ENCODE measurements at regions not wholly inside any gene's neighbourhood (a gene's known extent, or its start where the extent isn't known, plus 50 kb on each side); places are given as distances from the start of the nearest gene placed in this dataset.

GRCh38 chr6:18845896-18846295, 458.7 kb downstream of the RNF144B start:
- DNase-seq (ENCODE audit: low read depth in 1 of 2, low spot score in 1 of 2) = no peak
- no peak for TF ChIP-seq JUND (IDR thresholded peaks at IDR 0.05; ENCODE audit: low read depth)
- in situ Hi-C loops (cut with HindIII; ENCODE audit: low pct_unique_long_range_greater_than_20kb, low sequenced_read_pairs) = no loop called here

GRCh38 chr6:18846327-18846726, 459.2 kb downstream of the RNF144B start:
- in situ Hi-C loops (cut with HindIII; ENCODE audit: low pct_unique_long_range_greater_than_20kb, low sequenced_read_pairs) = no loop called here
- DNase-seq (ENCODE audit: low read depth in 1 of 2, low spot score in 1 of 2) = no peak
- TF ChIP-seq JUND (IDR thresholded peaks at IDR 0.05; ENCODE audit: low read depth) = no peak

DNA sequence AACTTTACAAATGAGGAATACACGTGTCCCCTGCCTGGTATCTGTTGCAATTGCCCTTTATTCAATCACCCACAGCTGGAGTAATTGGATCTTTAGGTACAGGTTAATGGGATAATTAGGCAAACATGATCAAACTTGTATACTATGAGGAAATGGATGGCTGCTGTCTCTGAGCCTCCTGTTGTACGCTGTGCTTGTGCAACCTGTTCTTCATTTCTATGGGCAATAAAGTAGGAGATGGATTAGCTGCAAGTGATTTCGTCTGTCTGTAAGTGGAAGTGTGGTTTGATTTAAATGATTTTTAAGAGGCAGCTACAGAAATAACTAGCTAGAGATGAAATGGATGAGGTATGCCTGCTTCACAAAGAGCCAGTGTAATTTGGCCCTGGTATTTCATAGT, 474.1 kb downstream of the RNF144B start:
- DNase-seq (ENCODE audit: low read depth in 1 of 2, low spot score in 1 of 2) = peak; percentile 5 to 29
- in situ Hi-C loops (cut with HindIII; ENCODE audit: low pct_unique_long_range_greater_than_20kb, low sequenced_read_pairs) = no loop called here
- no peak for TF ChIP-seq JUND (IDR thresholded peaks at IDR 0.05; ENCODE audit: low read depth)

DNA sequence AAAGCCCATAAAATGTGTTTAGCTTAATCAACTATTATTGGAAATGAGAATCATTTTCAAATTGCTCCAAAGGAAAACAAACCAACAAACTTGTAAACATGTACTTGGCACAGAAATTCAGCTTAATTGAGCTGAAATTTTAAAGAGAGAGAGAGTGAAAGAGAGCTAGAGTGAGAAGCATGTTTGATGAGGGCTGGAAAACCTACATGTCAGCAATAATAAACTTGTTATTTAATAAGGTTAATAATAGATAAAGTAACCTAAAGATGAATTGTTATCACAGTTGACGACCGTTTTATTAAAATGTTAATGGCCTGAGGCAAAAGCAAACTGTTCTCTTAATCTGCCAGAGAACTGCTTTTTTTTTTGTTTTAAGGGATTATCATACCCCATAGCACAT, 496.1 kb downstream of the RNF144B start:
- in situ Hi-C loops (cut with HindIII; ENCODE audit: low pct_unique_long_range_greater_than_20kb, low sequenced_read_pairs) = no loop called here
- DNase-seq (ENCODE audit: low read depth in 1 of 2, low spot score in 1 of 2) = no peak
- TF ChIP-seq JUND (IDR thresholded peaks at IDR 0.05; ENCODE audit: low read depth) = no peak

DNA sequence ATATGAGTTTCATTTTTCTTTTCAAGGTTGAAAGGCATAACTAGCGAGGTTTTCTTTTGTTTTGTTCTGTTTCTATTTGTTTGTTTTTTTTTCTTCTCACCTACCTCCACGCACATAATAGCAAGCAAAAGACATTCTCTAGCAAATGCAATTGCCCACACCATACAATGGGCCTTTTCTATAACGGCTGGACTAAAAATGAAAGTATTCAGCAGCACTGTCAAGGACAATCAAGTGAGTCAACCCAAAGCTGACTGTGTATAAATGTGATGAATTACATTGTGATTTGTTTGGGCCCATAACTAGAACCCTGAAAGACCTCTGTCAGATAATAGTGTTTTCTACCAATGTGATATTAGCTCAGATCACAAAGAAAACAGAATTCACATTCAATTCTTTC, 496.7 kb downstream of the RNF144B start:
- in situ Hi-C loops (cut with HindIII; ENCODE audit: low pct_unique_long_range_greater_than_20kb, low sequenced_read_pairs) = no loop called here
- DNase-seq (ENCODE audit: low read depth in 1 of 2, low spot score in 1 of 2) = no peak
- no peak for TF ChIP-seq JUND (IDR thresholded peaks at IDR 0.05; ENCODE audit: low read depth)

GRCh38 chr6:18893540-18894269, 506.6 kb downstream of the RNF144B start:
- no peak for TF ChIP-seq JUND (IDR thresholded peaks at IDR 0.05; ENCODE audit: low read depth)
- in situ Hi-C loops (cut with HindIII; ENCODE audit: low pct_unique_long_range_greater_than_20kb, low sequenced_read_pairs) = no loop called here
- DNase-seq (ENCODE audit: low read depth in 1 of 2, low spot score in 1 of 2) = no peak

DNA sequence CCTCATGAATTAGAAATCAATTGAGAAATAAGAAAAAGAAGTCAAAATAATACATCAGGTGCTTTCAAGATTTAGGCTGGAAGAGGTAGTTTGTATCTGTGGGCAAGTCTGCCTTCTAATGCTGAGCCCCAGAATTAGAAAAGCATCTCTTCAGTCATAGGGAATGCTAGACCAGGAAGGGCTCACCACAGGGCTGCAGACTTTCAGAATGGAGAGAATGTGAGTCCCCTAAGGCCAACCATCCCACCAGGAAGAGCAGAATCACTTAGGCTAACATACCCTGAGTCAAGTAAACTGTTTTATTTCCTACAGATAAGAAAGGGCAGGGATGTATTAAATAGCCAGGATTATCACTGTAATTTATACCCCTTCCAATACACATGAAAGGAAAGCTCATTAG, 510.2 kb downstream of the RNF144B start:
- TF ChIP-seq JUND (IDR thresholded peaks at IDR 0.05; ENCODE audit: low read depth) = no peak
- no peak for DNase-seq (ENCODE audit: low read depth in 1 of 2, low spot score in 1 of 2)
- in situ Hi-C loops (cut with HindIII; ENCODE audit: low pct_unique_long_range_greater_than_20kb, low sequenced_read_pairs) = no loop called here

- in situ Hi-C loops (cut with HindIII; ENCODE audit: low pct_unique_long_range_greater_than_20kb, low sequenced_read_pairs) = no loop called here
- TF ChIP-seq JUND (IDR thresholded peaks at IDR 0.05; ENCODE audit: low read depth) = no peak
- no peak for DNase-seq (ENCODE audit: low read depth in 1 of 2, low spot score in 1 of 2)
Observed at GRCh38 chr6:18904681-18905080, 517.5 kb downstream of the RNF144B start.

GRCh38 chr6:18920701-18921100, 533.6 kb downstream of the RNF144B start:
- TF ChIP-seq JUND (IDR thresholded peaks at IDR 0.05; ENCODE audit: low read depth) = no peak
- in situ Hi-C loops (cut with HindIII; ENCODE audit: low pct_unique_long_range_greater_than_20kb, low sequenced_read_pairs) = no loop called here
- no peak for DNase-seq (ENCODE audit: low read depth in 1 of 2, low spot score in 1 of 2)

DNA sequence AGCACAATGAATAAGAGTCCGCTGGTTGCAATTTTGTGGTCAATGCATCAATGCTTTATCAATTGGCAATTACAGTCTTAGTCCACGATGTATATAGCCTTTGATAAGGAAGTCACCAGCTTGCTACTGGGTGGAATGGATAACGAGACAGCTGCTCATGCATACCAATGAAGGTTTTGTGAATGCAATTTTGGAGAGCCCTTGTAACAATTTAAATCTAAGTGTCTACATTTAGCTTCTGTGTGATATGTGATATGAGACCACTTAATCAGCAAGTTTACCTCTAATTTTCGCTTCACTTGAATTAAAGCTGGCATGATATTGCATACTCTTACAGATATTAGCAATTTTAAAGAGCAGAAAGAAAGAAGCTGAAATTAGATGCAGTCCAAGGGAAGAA, 543.9 kb downstream of the RNF144B start:
- TF ChIP-seq JUND (IDR thresholded peaks at IDR 0.05; ENCODE audit: low read depth) = no peak
- no peak for DNase-seq (ENCODE audit: low read depth in 1 of 2, low spot score in 1 of 2)
- in situ Hi-C loops (cut with HindIII; ENCODE audit: low pct_unique_long_range_greater_than_20kb, low sequenced_read_pairs) = no loop called here

DNA sequence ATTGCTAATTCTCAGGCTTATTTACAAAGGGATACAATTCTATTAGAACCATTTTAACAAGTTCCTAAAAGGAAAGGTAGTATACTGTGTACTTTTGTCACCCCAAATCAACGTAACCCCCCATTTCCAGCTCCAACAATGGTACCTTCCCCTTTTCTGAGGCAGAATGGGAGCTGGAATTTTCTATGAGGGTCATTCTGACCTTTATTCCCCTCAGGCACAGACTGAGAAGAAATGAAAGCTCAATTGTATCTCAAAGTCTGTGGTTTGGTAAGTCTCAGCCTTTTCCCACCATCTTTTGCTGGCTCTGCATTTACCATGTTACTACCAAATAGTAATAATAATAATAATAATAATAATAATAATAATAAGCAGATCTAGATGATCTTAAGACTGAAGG, 571.0 kb downstream of the RNF144B start:
- peak in 1 of 2 experiments; percentile 58 for DNase-seq (ENCODE audit: low read depth in 1 of 2, low spot score in 1 of 2)
- no peak for TF ChIP-seq JUND (IDR thresholded peaks at IDR 0.05; ENCODE audit: low read depth)
- in situ Hi-C loops (cut with HindIII; ENCODE audit: low pct_unique_long_range_greater_than_20kb, low sequenced_read_pairs) = no loop called here

DNA sequence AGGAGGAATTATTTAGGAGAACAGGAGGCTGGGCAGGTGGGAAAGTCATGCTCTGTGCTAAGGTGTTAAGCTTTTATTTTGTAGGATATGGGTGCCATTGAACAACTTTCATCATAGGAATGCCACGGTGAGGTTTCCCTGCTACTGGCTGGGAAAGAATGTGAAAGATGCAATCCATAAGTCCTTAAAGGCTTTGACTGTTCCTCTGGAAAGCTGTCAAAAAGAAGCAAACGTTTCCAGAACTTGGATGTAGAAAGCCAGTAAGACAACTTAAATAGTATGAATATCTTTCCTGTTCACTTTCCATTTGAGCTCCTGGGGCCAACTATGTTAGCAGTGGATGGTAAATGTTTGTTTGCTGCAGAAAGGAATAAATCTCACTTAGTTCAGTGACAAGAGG, 574.4 kb downstream of the RNF144B start:
- in situ Hi-C loops (cut with HindIII; ENCODE audit: low pct_unique_long_range_greater_than_20kb, low sequenced_read_pairs) = no loop called here
- peak in 1 of 2 experiments; percentile 23 for DNase-seq (ENCODE audit: low read depth in 1 of 2, low spot score in 1 of 2)
- no peak for TF ChIP-seq JUND (IDR thresholded peaks at IDR 0.05; ENCODE audit: low read depth)

- in situ Hi-C loops (cut with HindIII; ENCODE audit: low pct_unique_long_range_greater_than_20kb, low sequenced_read_pairs) = no loop called here
- DNase-seq (ENCODE audit: low read depth in 1 of 2, low spot score in 1 of 2) = no peak
Observed at GRCh38 chr6:18962361-18962905, 575.3 kb downstream of the RNF144B start.

GRCh38 chr6:18963439-18963838, 576.3 kb downstream of the RNF144B start:
- in situ Hi-C loops (cut with HindIII; ENCODE audit: low pct_unique_long_range_greater_than_20kb, low sequenced_read_pairs) = no loop called here
- DNase-seq (ENCODE audit: low read depth in 1 of 2, low spot score in 1 of 2) = no peak
- no peak for TF ChIP-seq JUND (IDR thresholded peaks at IDR 0.05; ENCODE audit: low read depth)

More at GRCh38 chr6:18962361-18962905, 575.3 kb downstream of the RNF144B start:
- no peak for TF ChIP-seq JUND (IDR thresholded peaks at IDR 0.05; ENCODE audit: low read depth)

All from T47D (cell line).